ENCODE measurements at regions not wholly inside any gene's neighbourhood (a gene's known extent, or its start where the extent isn't known, plus 50 kb on each side); places are given as distances from the start of the nearest gene placed in this dataset.

- TF ChIP-seq POLR2AphosphoS5 (IDR thresholded peaks at IDR 0.05) (no peak), POLR2A (IDR thresholded peaks at IDR 0.05) (no peak), CTCF (IDR thresholded peaks at IDR 0.05 in 8 of 11, conservative IDR thresholded peaks at IDR 0.05 in 3 of 11) (no peak)
- 77 to 91% (median 88%) methylated on average over 1 of the region's 1 CpG for WGBS, 5 donors
- Histone ChIP-seq H3K9me3 (no peaks in the 10 kb centered on the region), H3K27me3 (replicated peaks in 1 of 7) (peaks cover 0 to 4% (median 0%) of the 10 kb centered on the region in 7 donors), H3K4me1 (peaks cover 0 to 26% (median 9%) of the 10 kb centered on the region in 6 donors), H3K27ac (peak overlapping the region in 4 of 8 donors; percentile 46 to 75 (median 66)), H3K4me3 (no peak overlapping the region), H3K36me3 (no peaks in the 10 kb centered on the region)
- DNase-seq = no peak
- intact Hi-C loops (cut with DNase I; ENCODE audit: low total_unique reads) = no loop called here
These were observed 108.2 kb downstream of the PLCE1 start for GRCh38 chr10:94101894-94102293.

GRCh38 chr10:94102436-94102835 is 108.7 kb downstream of the PLCE1 start:
- WGBS, 5 donors = 53 to 69% (median 62%) methylated on average over 5 of the region's 5 CpGs
- TF ChIP-seq POLR2A (IDR thresholded peaks at IDR 0.05) (no peak), CTCF (IDR thresholded peaks at IDR 0.05 in 8 of 11, conservative IDR thresholded peaks at IDR 0.05 in 3 of 11) (no peak), POLR2AphosphoS5 (IDR thresholded peaks at IDR 0.05) (peak in 2 of 3 donors; percentile 62 to 78)

DNA sequence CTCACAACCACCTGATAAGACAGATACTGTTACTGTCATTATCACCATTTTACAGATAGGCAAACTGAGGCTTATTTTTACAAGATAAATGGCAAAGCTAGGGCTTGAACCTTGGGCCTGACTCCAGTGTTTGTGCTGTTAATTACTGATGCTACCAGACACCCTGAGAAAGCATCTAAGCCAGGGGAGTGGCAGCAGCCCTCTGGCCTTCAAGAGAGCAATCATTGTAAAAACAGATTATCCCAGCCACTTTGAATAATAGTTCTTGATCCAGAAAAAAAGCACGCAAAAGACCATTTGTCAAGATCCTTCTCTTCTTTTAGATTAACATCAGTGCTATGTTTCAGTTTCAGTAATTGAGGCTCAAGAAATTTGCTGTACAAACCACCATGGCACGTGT is 109.5 kb downstream of the PLCE1 start:
- Histone ChIP-seq H3K36me3 (no peaks in the 10 kb centered on the region), H3K27me3 (replicated peaks in 1 of 7) (no peaks in the 10 kb centered on the region), H3K27ac (peak overlapping the region in 7 of 8 donors; percentile 20 to 75 (median 65)), H3K9me3 (no peaks in the 10 kb centered on the region), H3K4me3 (no peak overlapping the region), H3K4me1 (peaks cover 0 to 26% (median 9%) of the 10 kb centered on the region in 6 donors)
- 60 to 84% (median 70%) methylated on average over 2 of the region's 2 CpGs for WGBS, 5 donors
- intact Hi-C loops (cut with DNase I; ENCODE audit: low total_unique reads) = no loop called here
- TF ChIP-seq POLR2A (IDR thresholded peaks at IDR 0.05) (no peak), POLR2AphosphoS5 (IDR thresholded peaks at IDR 0.05) (no peak), CTCF (IDR thresholded peaks at IDR 0.05 in 8 of 11, conservative IDR thresholded peaks at IDR 0.05 in 3 of 11) (no peak)
- DNase-seq = no peak

More at GRCh38 chr10:94102436-94102835, 108.7 kb downstream of the PLCE1 start:
- H3K9me3 ChIP-seq = no peaks in the 10 kb centered on the region
- peak overlapping the region in 6 of 8 donors; percentile 20 to 75 (median 56) for H3K27ac ChIP-seq
- H3K27me3 ChIP-seq (replicated peaks in 1 of 7) = peaks cover 0 to 2% (median 0%) of the 10 kb centered on the region in 7 donors
- H3K4me1 ChIP-seq = peaks cover 0 to 26% (median 9%) of the 10 kb centered on the region in 6 donors
- no peak overlapping the region for H3K4me3 ChIP-seq
- intact Hi-C loops (cut with DNase I; ENCODE audit: low total_unique reads) = no loop called here
- peak; percentile 76 for DNase-seq
- no peaks in the 10 kb centered on the region for H3K36me3 ChIP-seq

- peaks cover 0 to 26% (median 9%) of the 10 kb centered on the region in 6 donors for H3K4me1 ChIP-seq
- no peak for DNase-seq
- no peaks in the 10 kb centered on the region for H3K36me3 ChIP-seq
- H3K9me3 ChIP-seq = no peaks in the 10 kb centered on the region
- intact Hi-C loops (cut with DNase I; ENCODE audit: low total_unique reads) = no loop called here
- TF ChIP-seq POLR2A (IDR thresholded peaks at IDR 0.05) (no peak), CTCF (IDR thresholded peaks at IDR 0.05 in 8 of 11, conservative IDR thresholded peaks at IDR 0.05 in 3 of 11) (no peak), POLR2AphosphoS5 (IDR thresholded peaks at IDR 0.05) (no peak)
- WGBS, 5 donors = 50 to 68% (median 56%) methylated on average over 4 of the region's 4 CpGs
- H3K4me3 ChIP-seq = no peak overlapping the region
- H3K27ac ChIP-seq = peak overlapping the region in 7 of 8 donors; percentile 42 to 75 (median 65)
- H3K27me3 ChIP-seq (replicated peaks in 1 of 7) = no peaks in the 10 kb centered on the region
These were observed 110.1 kb downstream of the PLCE1 start for GRCh38 chr10:94103801-94104221.
